Ovary (tissue), 3 donors: ENCODE measurements at regions not wholly inside any gene's neighbourhood (a gene's known extent, or its start where the extent isn't known, plus 50 kb on each side); places are given as distances from the start of the nearest gene placed in this dataset.

Source experiments
- EP300 ChIP-seq: sonication (generic); formaldehyde crosslinking; IDR thresholded peaks from one replicate; pipeline ENCODE4 v1.6.1; 2017; ENCODE audit warnings: antibody characterized with exemption
- POLR2A ChIP-seq: fragments of 450-650 bp; IDR thresholded peaks from one replicate; pipeline ENCODE4 v1.6.1; 2017; ENCODE audit warnings: antibody characterized with exemption, mild to moderate bottlenecking, moderate library complexity
- TF ChIP-seq, protein P1 (sequence below), 3 donors: fragments of 450-650 bp in 2 of 3; fragments of 200-600 bp in 1 of 3; IDR thresholded peaks; one replicate each; pipeline versions ENCODE4 v1.5.1 to v1.8.0; 2016 to 2022; ENCODE audit warnings: antibody characterized with exemption in 3 of 3, mild to moderate bottlenecking in 1 of 3
- donor health status: DM: no; HTN: no; CAD: no.

DNA sequence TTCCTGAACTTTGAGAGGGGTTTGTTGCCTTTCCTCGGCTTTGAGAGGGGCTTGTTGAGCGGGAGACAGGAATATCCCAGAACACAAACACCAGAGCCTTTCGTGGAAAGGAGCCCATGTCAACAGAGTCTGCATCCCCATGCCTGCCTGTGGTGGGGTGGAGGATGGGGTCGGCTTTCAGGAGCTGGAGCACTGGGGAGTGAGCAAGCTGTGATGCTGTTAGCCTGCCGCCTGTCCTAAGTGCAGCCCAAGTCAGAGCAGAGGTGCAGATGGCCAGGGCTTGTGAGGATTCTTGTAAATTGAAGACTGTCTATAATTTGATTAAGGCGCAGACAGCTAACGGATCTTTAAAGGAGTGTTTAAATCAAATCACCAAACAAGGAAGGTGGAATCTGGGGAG, 103.3 kb upstream of the ANK2 start:
- TF ChIP-seq, protein P1, sequence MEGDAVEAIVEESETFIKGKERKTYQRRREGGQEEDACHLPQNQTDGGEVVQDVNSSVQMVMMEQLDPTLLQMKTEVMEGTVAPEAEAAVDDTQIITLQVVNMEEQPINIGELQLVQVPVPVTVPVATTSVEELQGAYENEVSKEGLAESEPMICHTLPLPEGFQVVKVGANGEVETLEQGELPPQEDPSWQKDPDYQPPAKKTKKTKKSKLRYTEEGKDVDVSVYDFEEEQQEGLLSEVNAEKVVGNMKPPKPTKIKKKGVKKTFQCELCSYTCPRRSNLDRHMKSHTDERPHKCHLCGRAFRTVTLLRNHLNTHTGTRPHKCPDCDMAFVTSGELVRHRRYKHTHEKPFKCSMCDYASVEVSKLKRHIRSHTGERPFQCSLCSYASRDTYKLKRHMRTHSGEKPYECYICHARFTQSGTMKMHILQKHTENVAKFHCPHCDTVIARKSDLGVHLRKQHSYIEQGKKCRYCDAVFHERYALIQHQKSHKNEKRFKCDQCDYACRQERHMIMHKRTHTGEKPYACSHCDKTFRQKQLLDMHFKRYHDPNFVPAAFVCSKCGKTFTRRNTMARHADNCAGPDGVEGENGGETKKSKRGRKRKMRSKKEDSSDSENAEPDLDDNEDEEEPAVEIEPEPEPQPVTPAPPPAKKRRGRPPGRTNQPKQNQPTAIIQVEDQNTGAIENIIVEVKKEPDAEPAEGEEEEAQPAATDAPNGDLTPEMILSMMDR (IDR thresholded peaks at IDR 0.05): no peak
- TF ChIP-seq EP300: no peak
- no peak for TF ChIP-seq POLR2A
